Progenitor cell of endocrine pancreas (in vitro differentiated cells): ENCODE measurements at regions not wholly inside any gene's neighbourhood (a gene's known extent, or its start where the extent isn't known, plus 50 kb on each side); places are given as distances from the start of the nearest gene placed in this dataset.

Source experiments
- DNase-seq: peaks from one replicate; pipeline ENCODE4 v3.0.0; 2021; ENCODE audit warnings: low spot score; ENCODE audit not compliant: unreplicated experiment
- H3K27ac Mint-ChIP-seq: 2 replicates; pipeline ENCODE4 v1.8.0; 2021; ENCODE audit warnings: mild to moderate bottlenecking, moderate library complexity, mixed read lengths
- H3K27me3 Mint-ChIP-seq: 2 replicates; pipeline ENCODE4 v1.8.0; 2021; ENCODE audit warnings: mixed read lengths
- H3K36me3 Mint-ChIP-seq: 2 replicates; pipeline ENCODE4 v1.8.0; 2022; ENCODE audit warnings: mixed read lengths; ENCODE audit not compliant: insufficient read depth
- H3K4me1 Mint-ChIP-seq: 2 replicates; pipeline ENCODE4 v1.8.0; 2021; ENCODE audit warnings: low read depth, mixed read lengths
- H3K4me3 Mint-ChIP-seq: 2 replicates; pipeline ENCODE4 v1.8.0; 2021; ENCODE audit warnings: low read depth, mild to moderate bottlenecking, moderate library complexity, mixed read lengths
- H3K9me3 Mint-ChIP-seq: 2 replicates; pipeline ENCODE4 v1.8.0; 2021; ENCODE audit warnings: low read depth, mixed read lengths
- CTCF ChIP-seq: fragments of 200-600 bp; sonication (generic); IDR thresholded peaks from one replicate; pipeline ENCODE4 v1.5.0; 2021; ENCODE audit warnings: antibody characterized with exemption, mild to moderate bottlenecking; ENCODE audit not compliant: unreplicated experiment

- H3K4me1 Mint-ChIP-seq, result no peaks in the 10 kb centered on the region
- H3K27me3 Mint-ChIP-seq, result no peaks in the 10 kb centered on the region
- no peaks in the 10 kb centered on the region for H3K36me3 Mint-ChIP-seq
- no peak for TF ChIP-seq CTCF
- no peak overlapping the region for H3K4me3 Mint-ChIP-seq
- no peak for DNase-seq
- H3K9me3 Mint-ChIP-seq, result no peaks in the 10 kb centered on the region
- H3K27ac Mint-ChIP-seq, result no peak overlapping the region
Observed at GRCh38 chr5:67516948-67517565, 320.5 kb upstream of the CD180 start.

- no peak for TF ChIP-seq CTCF
- Mint-ChIP-seq H3K4me1 (no peaks in the 10 kb centered on the region), H3K27ac (no peak overlapping the region), H3K9me3 (no peaks in the 10 kb centered on the region), H3K36me3 (no peaks in the 10 kb centered on the region), H3K27me3 (no peaks in the 10 kb centered on the region), H3K4me3 (no peak overlapping the region)
- DNase-seq, result no peak
Observed at GRCh38 chr5:67515762-67516161, 319.2 kb upstream of the CD180 start.

- Mint-ChIP-seq H3K36me3 (no peaks in the 10 kb centered on the region), H3K4me1 (no peaks in the 10 kb centered on the region), H3K27ac (no peak overlapping the region), H3K27me3 (no peaks in the 10 kb centered on the region), H3K9me3 (no peaks in the 10 kb centered on the region), H3K4me3 (no peak overlapping the region)
- TF ChIP-seq CTCF, result no peak
- no peak for DNase-seq
Observed at GRCh38 chr5:67515020-67515689, 318.6 kb upstream of the CD180 start.

GRCh38 chr5:67512758-67513157 lies 316.2 kb upstream of the CD180 start:
- Mint-ChIP-seq H3K27ac (no peak overlapping the region), H3K9me3 (peaks cover 2% of the 10 kb centered on the region), H3K4me1 (peaks cover 1% of the 10 kb centered on the region), H3K36me3 (no peaks in the 10 kb centered on the region), H3K27me3 (no peaks in the 10 kb centered on the region), H3K4me3 (no peak overlapping the region)
- DNase-seq, result no peak
- no peak for TF ChIP-seq CTCF

- peaks cover 1% of the 10 kb centered on the region for H3K4me1 Mint-ChIP-seq
- H3K4me3 Mint-ChIP-seq, result no peak overlapping the region
- H3K27ac Mint-ChIP-seq, result no peak overlapping the region
- no peak for DNase-seq
- peaks cover 2% of the 10 kb centered on the region for H3K9me3 Mint-ChIP-seq
- no peaks in the 10 kb centered on the region for H3K36me3 Mint-ChIP-seq
- H3K27me3 Mint-ChIP-seq, result no peaks in the 10 kb centered on the region
- no peak for TF ChIP-seq CTCF
Observed at GRCh38 chr5:67511911-67512310, 315.3 kb upstream of the CD180 start.
